MM.1S (cell line): ENCODE measurements at regions not wholly inside any gene's neighbourhood (a gene's known extent, or its start where the extent isn't known, plus 50 kb on each side); places are given as distances from the start of the nearest gene placed in this dataset.

Source experiments
- CTCF ChIP-seq: fragments of 300-600 bp; sonication (generic); IDR thresholded peaks from 2 replicates; pipeline ENCODE4 v1.5.1; 2016; ENCODE audit warnings: antibody characterized with exemption, low read length, mixed read lengths
- EZH2 ChIP-seq: fragments of 300-600 bp; sonication (generic); optimal IDR thresholded peaks from 2 replicates; pipeline ENCODE3; 2017; ENCODE audit warnings: low read depth, mild to moderate bottlenecking, antibody characterized with exemption, low read length, mixed read lengths

- TF ChIP-seq CTCF = no peak
- no peak for TF ChIP-seq EZH2
Observed at GRCh38 chr4:161101881-161102280, 1061.9 kb downstream of the FSTL5 start.
